Esophagus squamous epithelium (tissue), 4 donors: ENCODE measurements at regions not wholly inside any gene's neighbourhood (a gene's known extent, or its start where the extent isn't known, plus 50 kb on each side); places are given as distances from the start of the nearest gene placed in this dataset.

ENCODE experiments used
- CTCF ChIP-seq, 6 experiments: fragments of 450-650 bp in 4 of 6; fragments of 200-600 bp in 2 of 6; sonication (generic) in 2 of 6; IDR thresholded peaks; one replicate each; pipeline ENCODE4 v1.5.1; 2016 to 2019; ENCODE audit warnings: antibody characterized with exemption in 6 of 6, mild to moderate bottlenecking in 4 of 6, moderate library complexity in 4 of 6
- POLR2A ChIP-seq, 4 donors: fragments of 450-650 bp; IDR thresholded peaks; one replicate each; pipeline ENCODE4 v1.6.1; 2017; ENCODE audit warnings: antibody characterized with exemption in 4 of 4, mild to moderate bottlenecking in 4 of 4, moderate library complexity in 3 of 4

- TF ChIP-seq CTCF (IDR thresholded peaks at IDR 0.05), result no peak
- no peak for TF ChIP-seq POLR2A (IDR thresholded peaks at IDR 0.05)
These were observed 377.0 kb downstream of the BMP2 start for GRCh38 chr20:7144464-7144863.
